ENCODE measurements at regions not wholly inside any gene's neighbourhood (a gene's known extent, or its start where the extent isn't known, plus 50 kb on each side); places are given as distances from the start of the nearest gene placed in this dataset.

- no TSS peak for BruUV-seq (replicated peaks)
- ChIA-PET CTCF (ENCODE audit: unreplicated experiment) (no interaction called here), POLR2A (interaction anchor here (0.6 kb wide), 1 partner anchor 157 kb away, joined by 3 read pairs; no protein-coding TSS in a partner anchor)
- H3K9me2 ChIP-seq (ENCODE audit: insufficient read depth, low read length) = no peaks in the 10 kb centered on the region
- no peaks in the 10 kb centered on the region for H4K20me1 ChIP-seq (ENCODE audit: insufficient read depth, low read length)
- H3K4me1 ChIP-seq (ENCODE audit: insufficient read depth, low read length, poor library complexity, severe bottlenecking) = no peaks in the 10 kb centered on the region
- H3K79me2 ChIP-seq (ENCODE audit: insufficient read depth, low read depth, low read length) = no peaks in the 10 kb centered on the region
- H3K4me2 ChIP-seq (ENCODE audit: low read length) = no peak overlapping the region
- intact Hi-C loops (cut with micrococcal nuclease; ENCODE audit: unreplicated experiment) = no loop called here
- no peaks in the 10 kb centered on the region for H3K36me3 ChIP-seq (ENCODE audit: insufficient read depth, low read length)
- no peaks in the 10 kb centered on the region for H3K9me3 ChIP-seq (ENCODE audit: low read length)
- no peak overlapping the region for H2AFZ ChIP-seq (ENCODE audit: low read length)
- no peak overlapping the region for H3K27ac ChIP-seq (ENCODE audit: low read depth, low read length, poor library complexity, severe bottlenecking)
- DNase-seq (ENCODE audit: low spot score) = no peak
- no peak for TF ChIP-seq CTCF (conservative IDR thresholded peaks at IDR 0.05; ENCODE audit: low read length)
- TF ChIP-seq EZH2phosphoT487 (IDR thresholded peaks at IDR 0.05; ENCODE audit: borderline replicate concordance, low read depth, low read length) = no peak
- H3K4me3 ChIP-seq (ENCODE audit: low read depth, low read length, poor library complexity, severe bottlenecking) = no peak overlapping the region
Measured at GRCh38 chr12:107553211-107553765, 132.3 kb upstream of the PWP1 start.

- no TSS peak for BruUV-seq (replicated peaks)
- POLR2A ChIA-PET = no interaction called here
- H3K9me2 ChIP-seq (ENCODE audit: insufficient read depth, low read length) = no peaks in the 10 kb centered on the region
Measured at GRCh38 chr12:107554941-107555340, 130.7 kb upstream of the PWP1 start.

More at GRCh38 chr12:107554941-107555340, 130.7 kb upstream of the PWP1 start:
- Histone ChIP-seq H3K9me3 (ENCODE audit: low read length) (no peaks in the 10 kb centered on the region), H3K4me2 (ENCODE audit: low read length) (no peak overlapping the region), H3K79me2 (ENCODE audit: insufficient read depth, low read depth, low read length) (no peaks in the 10 kb centered on the region), H3K36me3 (ENCODE audit: insufficient read depth, low read length) (no peaks in the 10 kb centered on the region), H2AFZ (ENCODE audit: low read length) (no peak overlapping the region), H4K20me1 (ENCODE audit: insufficient read depth, low read length) (no peaks in the 10 kb centered on the region), H3K4me1 (ENCODE audit: insufficient read depth, low read length, poor library complexity, severe bottlenecking) (no peaks in the 10 kb centered on the region), H3K4me3 (ENCODE audit: low read depth, low read length, poor library complexity, severe bottlenecking) (no peak overlapping the region), H3K27ac (ENCODE audit: low read depth, low read length, poor library complexity, severe bottlenecking) (no peak overlapping the region)
- intact Hi-C loops (cut with micrococcal nuclease; ENCODE audit: unreplicated experiment) = no loop called here
- CTCF ChIA-PET (ENCODE audit: unreplicated experiment) = no interaction called here
- TF ChIP-seq EZH2phosphoT487 (IDR thresholded peaks at IDR 0.05; ENCODE audit: borderline replicate concordance, low read depth, low read length) (no peak), CTCF (conservative IDR thresholded peaks at IDR 0.05; ENCODE audit: low read length) (no peak)
- DNase-seq (ENCODE audit: low spot score) = no peak
